ENCODE measurements at regions not wholly inside any gene's neighbourhood (a gene's known extent, or its start where the extent isn't known, plus 50 kb on each side); places are given as distances from the start of the nearest gene placed in this dataset.

DNA sequence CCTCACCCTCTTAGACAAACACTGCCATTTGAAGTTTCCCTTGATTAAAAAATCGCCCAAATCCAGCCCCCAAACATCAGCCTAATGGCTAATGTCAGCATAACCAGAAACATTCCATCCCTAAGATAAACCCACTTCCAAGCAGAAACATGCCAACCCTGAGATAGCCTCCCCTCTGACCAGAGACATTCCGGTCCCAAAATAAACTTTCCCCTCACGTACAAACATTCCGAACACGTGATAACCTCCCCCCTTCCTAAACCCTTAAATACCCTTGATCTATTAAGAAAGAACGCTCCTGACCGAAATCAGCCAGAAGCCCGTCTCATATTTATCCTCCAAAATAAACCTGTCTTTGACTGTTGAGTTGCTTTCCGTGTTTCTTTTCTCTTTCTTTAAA is 237.2 kb downstream of the ASMT start:
- Histone ChIP-seq H3K36me3 (replicated peaks in 1 of 2; ENCODE audit: control extremely low read depth in 1 of 2, control insufficient read depth in 1 of 2, extremely low read depth in 1 of 2, insufficient read depth in 2 of 2, low read length in 1 of 2) (no peaks in the 10 kb centered on the region), H3K4me3 (ENCODE audit: control extremely low read depth in 1 of 5, extremely low read depth in 1 of 5, insufficient read depth in 1 of 5, low read depth in 2 of 5, low read length in 4 of 5) (no peak overlapping the region), H3K4me2 (replicated peaks; ENCODE audit: low read depth, low read length, poor library complexity, severe bottlenecking) (no peak overlapping the region), H3K79me2 (ENCODE audit: control insufficient read depth, insufficient read depth, low read length) (no peaks in the 10 kb centered on the region), H3K4me1 (ENCODE audit: control insufficient read depth in 2 of 2, insufficient read depth in 2 of 2, low read length in 2 of 2) (no peaks in the 10 kb centered on the region), H3K27me3 (replicated peaks in 1 of 4; ENCODE audit: control extremely low read depth in 1 of 4, control insufficient read depth in 3 of 4, insufficient read depth in 4 of 4, low read length in 3 of 4) (no peaks in the 10 kb centered on the region), H3K9me3 (ENCODE audit: control extremely low read depth in 1 of 3, control insufficient read depth in 2 of 3, insufficient read depth in 1 of 3, low read length in 2 of 3) (peaks cover 0 to 3% (median 0%) of the 10 kb centered on the region in 3 donors), H3K27ac (ENCODE audit: low read length in 2 of 2) (no peak overlapping the region), H2AFZ (ENCODE audit: insufficient read depth, low read depth, low read length, poor library complexity, severe bottlenecking) (no peak overlapping the region), H3K9ac (ENCODE audit: low read length) (no peak overlapping the region), H4K20me1 (ENCODE audit: control insufficient read depth, insufficient read depth, low read length, poor library complexity, severe bottlenecking) (no peaks in the 10 kb centered on the region)
- no peak for ATAC-seq (ENCODE audit: low read depth)
- WGBS (ENCODE audit: insufficient coverage), result 96% methylated on average over 6 of the region's 9 CpGs
- Mint-ChIP-seq H3K9me3 (ENCODE audit: insufficient read depth) (no peaks in the 10 kb centered on the region), H3K4me3 (no peak overlapping the region), H3K27me3 (no peaks in the 10 kb centered on the region), H3K27ac (no peak overlapping the region), H3K4me1 (no peaks in the 10 kb centered on the region)
- intact Hi-C loops (cut with micrococcal nuclease), result no loop called here
- no peak for DNase-seq
- CTCF ChIA-PET, result no interaction called here
- POLR2A ChIA-PET, result no interaction called here
- TF ChIP-seq, protein P1, sequence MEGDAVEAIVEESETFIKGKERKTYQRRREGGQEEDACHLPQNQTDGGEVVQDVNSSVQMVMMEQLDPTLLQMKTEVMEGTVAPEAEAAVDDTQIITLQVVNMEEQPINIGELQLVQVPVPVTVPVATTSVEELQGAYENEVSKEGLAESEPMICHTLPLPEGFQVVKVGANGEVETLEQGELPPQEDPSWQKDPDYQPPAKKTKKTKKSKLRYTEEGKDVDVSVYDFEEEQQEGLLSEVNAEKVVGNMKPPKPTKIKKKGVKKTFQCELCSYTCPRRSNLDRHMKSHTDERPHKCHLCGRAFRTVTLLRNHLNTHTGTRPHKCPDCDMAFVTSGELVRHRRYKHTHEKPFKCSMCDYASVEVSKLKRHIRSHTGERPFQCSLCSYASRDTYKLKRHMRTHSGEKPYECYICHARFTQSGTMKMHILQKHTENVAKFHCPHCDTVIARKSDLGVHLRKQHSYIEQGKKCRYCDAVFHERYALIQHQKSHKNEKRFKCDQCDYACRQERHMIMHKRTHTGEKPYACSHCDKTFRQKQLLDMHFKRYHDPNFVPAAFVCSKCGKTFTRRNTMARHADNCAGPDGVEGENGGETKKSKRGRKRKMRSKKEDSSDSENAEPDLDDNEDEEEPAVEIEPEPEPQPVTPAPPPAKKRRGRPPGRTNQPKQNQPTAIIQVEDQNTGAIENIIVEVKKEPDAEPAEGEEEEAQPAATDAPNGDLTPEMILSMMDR (IDR thresholded peaks at IDR 0.05), result no peak
- no peak for TF ChIP-seq EZH2 (IDR thresholded peaks at IDR 0.05; ENCODE audit: borderline replicate concordance, insufficient read depth, low read depth, low read length, poor library complexity, severe bottlenecking)

DNA sequence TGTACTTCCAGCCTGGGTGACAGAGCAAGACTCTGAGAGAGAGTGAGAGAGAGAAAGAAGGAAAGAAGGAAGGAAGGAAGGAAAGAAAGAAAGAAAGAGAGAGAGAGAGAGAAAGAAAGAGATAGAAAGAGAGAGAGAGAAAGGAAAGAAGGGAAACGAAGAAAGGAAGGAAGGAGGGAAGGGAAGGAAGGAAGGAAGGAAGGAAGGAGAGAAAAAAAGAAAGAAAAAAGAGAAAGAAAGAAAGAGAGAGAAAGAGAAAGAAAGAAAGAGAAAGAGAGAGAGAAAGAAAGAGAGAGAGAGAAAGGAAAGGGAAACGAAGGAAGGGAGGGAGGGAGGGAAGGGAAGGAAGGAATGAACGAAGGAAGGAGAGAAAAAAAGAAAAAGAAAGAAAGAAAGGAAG is 238.6 kb downstream of the ASMT start:
- no peak for DNase-seq
- WGBS (ENCODE audit: insufficient coverage), result 65% methylated on average over 3 of the region's 3 CpGs
- TF ChIP-seq EZH2 (IDR thresholded peaks at IDR 0.05; ENCODE audit: borderline replicate concordance, insufficient read depth, low read depth, low read length, poor library complexity, severe bottlenecking), result no peak
- TF ChIP-seq, protein P1 (IDR thresholded peaks at IDR 0.05), result no peak

More for the DNA sequence above, 238.6 kb downstream of the ASMT start:
- intact Hi-C loops (cut with micrococcal nuclease), result no loop called here
- Histone ChIP-seq H3K9me3 (ENCODE audit: control extremely low read depth in 1 of 3, control insufficient read depth in 2 of 3, insufficient read depth in 1 of 3, low read length in 2 of 3) (peaks cover 0 to 3% (median 0%) of the 10 kb centered on the region in 3 donors), H3K4me3 (ENCODE audit: control extremely low read depth in 1 of 5, extremely low read depth in 1 of 5, insufficient read depth in 1 of 5, low read depth in 2 of 5, low read length in 4 of 5) (no peak overlapping the region), H3K4me1 (ENCODE audit: control insufficient read depth in 2 of 2, insufficient read depth in 2 of 2, low read length in 2 of 2) (no peaks in the 10 kb centered on the region), H3K9ac (ENCODE audit: low read length) (no peak overlapping the region), H3K4me2 (replicated peaks; ENCODE audit: low read depth, low read length, poor library complexity, severe bottlenecking) (no peak overlapping the region), H3K27ac (ENCODE audit: low read length in 2 of 2) (no peak overlapping the region), H3K27me3 (replicated peaks in 1 of 4; ENCODE audit: control extremely low read depth in 1 of 4, control insufficient read depth in 3 of 4, insufficient read depth in 4 of 4, low read length in 3 of 4) (no peaks in the 10 kb centered on the region), H2AFZ (ENCODE audit: insufficient read depth, low read depth, low read length, poor library complexity, severe bottlenecking) (no peak overlapping the region), H3K36me3 (replicated peaks in 1 of 2; ENCODE audit: control extremely low read depth in 1 of 2, control insufficient read depth in 1 of 2, extremely low read depth in 1 of 2, insufficient read depth in 2 of 2, low read length in 1 of 2) (no peaks in the 10 kb centered on the region), H4K20me1 (ENCODE audit: control insufficient read depth, insufficient read depth, low read length, poor library complexity, severe bottlenecking) (no peaks in the 10 kb centered on the region), H3K79me2 (ENCODE audit: control insufficient read depth, insufficient read depth, low read length) (no peaks in the 10 kb centered on the region)
- Mint-ChIP-seq H3K9me3 (ENCODE audit: insufficient read depth) (no peaks in the 10 kb centered on the region), H3K27me3 (no peaks in the 10 kb centered on the region), H3K27ac (no peak overlapping the region), H3K4me3 (no peak overlapping the region), H3K4me1 (no peaks in the 10 kb centered on the region)
- CTCF ChIA-PET, result no interaction called here
- POLR2A ChIA-PET, result no interaction called here
- no peak for ATAC-seq (ENCODE audit: low read depth)
